ENCODE measurements at regions not wholly inside any gene's neighbourhood (a gene's known extent, or its start where the extent isn't known, plus 50 kb on each side); places are given as distances from the start of the nearest gene placed in this dataset.

DNA sequence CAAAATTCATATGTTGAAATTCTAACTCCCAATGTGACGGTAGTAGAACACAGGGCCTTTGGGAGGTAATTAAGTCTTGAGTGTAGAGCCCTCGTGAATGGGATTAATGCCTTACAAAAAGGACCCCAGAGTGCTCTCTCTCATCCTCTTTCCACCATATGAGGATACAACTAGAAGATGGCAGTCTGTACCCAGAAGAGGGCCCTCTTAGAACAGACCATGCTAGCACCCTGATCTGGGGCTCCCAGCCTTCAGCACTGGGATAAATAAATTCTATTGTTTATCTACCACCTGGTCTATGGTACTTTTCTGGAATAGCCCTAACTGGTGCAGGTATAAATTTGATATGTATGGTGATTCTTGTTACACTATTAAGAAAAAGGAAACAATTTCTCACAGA is 332.3 kb downstream of the BRINP1 start:
- DNase-seq (ENCODE audit: extremely low read depth in 1 of 11, low read depth in 9 of 11, low spot score in 4 of 11): no peak

DNA sequence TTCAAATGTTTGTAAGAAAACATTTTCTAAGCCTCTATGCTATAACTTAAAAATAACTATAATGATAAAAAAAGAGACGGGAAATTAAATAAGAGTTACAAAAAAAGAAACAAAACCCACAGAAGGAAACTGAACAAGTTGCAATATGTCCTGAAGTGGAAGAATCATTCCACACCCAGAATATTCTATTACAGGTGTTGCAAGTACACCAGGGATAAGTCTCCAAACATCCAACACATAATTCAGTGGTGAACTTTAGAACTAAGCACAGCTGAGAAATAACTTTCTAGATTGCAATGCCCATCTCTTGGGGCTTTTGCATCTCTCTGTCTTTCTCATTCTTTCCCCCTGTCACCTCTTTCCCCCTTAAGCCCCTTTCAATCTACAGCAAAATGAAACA is 325.2 kb downstream of the BRINP1 start:
- no peak for DNase-seq (ENCODE audit: extremely low read depth in 1 of 11, low read depth in 9 of 11, low spot score in 4 of 11)

DNA sequence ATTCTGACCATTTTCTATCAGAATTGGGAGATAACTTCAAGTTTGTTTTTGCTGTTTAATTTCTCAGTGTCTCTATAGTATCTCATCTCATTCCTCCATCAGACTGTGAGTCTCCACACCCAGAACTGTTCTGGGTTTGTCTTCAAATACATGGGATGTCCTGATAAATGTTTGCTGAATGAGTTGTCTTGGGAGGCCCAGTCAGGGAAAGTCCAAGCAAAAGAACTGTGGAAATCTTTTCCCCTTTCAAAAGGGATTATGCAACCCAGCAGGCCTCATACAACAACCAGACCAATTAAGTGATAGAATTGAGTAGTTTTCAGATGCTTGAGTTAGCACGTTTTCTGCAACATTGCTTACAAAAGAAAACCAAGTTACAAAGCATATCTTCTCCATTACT is 324.4 kb downstream of the BRINP1 start:
- DNase-seq (ENCODE audit: extremely low read depth in 1 of 11, low read depth in 9 of 11, low spot score in 4 of 11): no peak

DNA sequence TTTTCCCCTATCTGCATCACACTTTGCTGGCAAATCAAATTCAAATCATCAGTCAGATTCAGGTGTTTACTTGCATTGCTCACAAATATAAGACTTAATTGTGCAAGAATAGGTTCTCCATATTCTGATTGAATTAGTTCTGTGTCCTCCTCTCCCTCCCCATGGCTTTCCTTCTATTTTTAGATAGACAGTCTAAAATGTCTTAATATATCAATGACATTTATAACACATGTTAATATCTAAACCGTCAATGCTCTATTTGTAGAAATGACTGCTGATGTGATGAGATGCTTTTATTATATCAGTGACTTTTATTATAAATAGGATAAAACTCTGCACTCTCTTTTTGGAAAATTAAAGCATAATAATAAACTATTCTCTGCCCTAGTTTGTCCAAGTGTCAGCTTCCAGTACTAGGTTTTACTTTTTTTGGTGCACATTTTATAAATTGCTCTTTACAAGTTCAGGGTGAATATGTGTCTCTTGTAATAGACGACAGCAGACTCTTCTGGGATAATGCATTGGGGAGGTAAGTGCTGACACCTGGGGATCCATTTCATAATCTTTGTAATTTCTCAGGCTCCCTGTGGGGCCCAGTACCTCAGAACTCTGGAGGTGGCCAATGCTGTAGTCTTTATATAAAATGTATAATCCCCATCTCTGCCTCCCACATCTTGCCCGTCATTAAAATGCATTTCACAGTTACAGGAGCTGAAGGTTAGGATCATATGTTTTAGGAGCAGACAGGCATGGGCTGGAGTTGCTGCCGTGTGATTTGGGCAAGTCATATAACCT is 321.5 kb downstream of the BRINP1 start:
- DNase-seq (ENCODE audit: extremely low read depth in 1 of 11, low read depth in 9 of 11, low spot score in 4 of 11): no peak

DNA sequence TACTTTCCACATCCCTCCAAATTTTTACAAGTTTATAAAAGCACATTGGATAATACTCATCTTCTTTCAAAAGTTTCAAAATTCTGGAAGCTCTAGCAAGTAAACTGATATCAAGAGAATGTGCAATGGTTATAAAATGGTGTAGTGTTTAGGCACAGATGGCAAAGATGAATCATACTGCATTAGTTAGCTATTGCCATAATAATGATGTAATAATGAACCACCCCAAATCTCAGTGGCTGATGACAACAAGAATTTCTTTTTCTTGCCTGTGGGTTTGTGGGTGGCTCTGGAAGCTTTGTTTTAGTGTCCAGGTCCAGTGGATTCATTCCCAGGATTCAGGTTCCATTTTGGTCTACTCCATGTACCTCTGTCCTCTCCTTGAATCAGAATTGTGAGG is 319.0 kb downstream of the BRINP1 start:
- no peak for DNase-seq (ENCODE audit: extremely low read depth in 1 of 11, low read depth in 9 of 11, low spot score in 4 of 11)

DNA sequence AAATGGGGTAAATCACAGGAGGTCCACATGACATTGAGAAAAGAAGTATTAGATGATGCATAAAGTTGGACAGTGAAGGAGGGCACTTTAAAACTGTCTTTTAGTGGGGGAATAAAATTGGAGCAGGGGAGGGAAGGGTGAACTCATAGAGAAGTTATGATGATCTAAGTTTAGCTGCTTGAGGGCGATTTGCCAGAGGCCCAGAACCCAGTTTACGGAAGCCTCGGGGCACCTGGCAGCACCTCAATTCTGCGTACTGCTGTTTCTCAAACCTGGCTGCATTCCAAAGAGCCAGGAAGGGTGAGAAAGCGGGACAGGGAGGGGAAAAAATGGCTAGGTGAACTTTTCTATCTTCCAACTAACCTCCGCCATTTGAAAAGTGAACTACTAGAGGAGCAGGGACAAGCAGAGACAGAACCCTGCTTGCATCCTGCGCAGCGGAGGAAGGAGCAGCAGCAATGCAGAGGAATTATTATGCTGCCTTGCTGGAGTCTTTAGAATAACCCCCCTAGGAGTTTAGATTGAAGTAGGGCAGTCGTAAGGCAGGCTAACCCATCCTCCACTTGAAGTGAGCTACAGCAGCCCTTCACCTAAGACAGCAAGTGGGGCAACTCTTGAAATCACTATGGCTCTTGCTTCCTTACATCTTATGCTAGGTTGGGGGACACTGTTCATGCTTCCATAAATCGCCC is 316.8 kb downstream of the BRINP1 start:
- no peak for DNase-seq (ENCODE audit: extremely low read depth in 1 of 11, low read depth in 9 of 11, low spot score in 4 of 11)

DNA sequence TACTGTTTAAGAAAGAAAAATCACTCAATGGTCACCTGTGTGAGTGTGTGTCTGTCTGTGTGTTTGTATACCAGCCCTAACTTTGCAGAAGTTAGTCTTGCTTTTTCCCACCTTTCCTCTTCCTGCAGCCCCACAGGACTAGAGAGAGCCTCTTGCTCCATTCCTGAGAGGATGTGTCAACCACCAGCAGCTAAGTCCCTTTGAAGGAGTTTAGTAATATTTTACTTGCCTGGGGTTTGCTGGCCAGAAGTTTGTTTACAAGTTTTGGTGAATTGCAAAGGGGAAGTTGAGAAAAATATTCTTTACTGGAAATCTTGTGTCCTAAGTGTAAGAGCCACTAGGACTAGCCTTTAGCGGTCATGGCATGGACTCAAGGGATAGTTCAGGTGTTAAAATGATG is 316.2 kb downstream of the BRINP1 start:
- no peak for DNase-seq (ENCODE audit: extremely low read depth in 1 of 11, low read depth in 9 of 11, low spot score in 4 of 11)

DNA sequence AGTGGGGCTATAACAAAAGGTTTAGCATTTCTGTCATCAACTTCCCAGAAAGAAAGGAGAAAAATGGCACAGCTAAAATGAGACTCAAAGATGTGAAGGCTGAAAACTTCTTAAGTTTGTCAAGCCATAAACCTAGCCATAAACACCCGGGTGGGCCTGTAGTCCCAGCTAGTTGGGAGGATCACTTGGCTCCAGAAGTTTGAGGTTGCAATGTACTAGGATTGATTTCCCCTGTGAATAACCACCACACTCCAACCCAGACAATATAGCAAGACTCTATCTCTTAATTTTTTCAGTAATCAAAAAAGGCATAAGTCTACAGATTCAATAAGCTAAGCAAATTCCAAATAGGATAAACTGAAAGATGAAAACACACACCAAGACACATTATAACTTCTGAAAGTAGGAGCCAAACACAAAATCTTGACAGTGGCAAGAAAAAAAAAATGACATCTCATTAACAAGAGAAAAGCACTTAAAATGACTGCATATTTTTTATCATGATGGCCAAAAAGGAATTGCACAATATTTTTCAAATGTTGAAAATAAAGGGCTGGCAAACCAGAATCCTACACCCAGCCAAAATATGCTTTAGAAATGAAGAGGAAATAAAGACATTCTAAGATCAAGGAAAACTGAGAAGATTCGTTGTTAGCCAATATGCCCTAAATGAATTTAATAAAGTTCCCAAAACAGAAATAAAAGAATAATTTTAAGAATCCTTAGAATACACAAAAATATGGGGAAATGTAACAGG is 308.4 kb downstream of the BRINP1 start:
- no peak for DNase-seq (ENCODE audit: extremely low read depth in 1 of 11, low read depth in 9 of 11, low spot score in 4 of 11)

DNA sequence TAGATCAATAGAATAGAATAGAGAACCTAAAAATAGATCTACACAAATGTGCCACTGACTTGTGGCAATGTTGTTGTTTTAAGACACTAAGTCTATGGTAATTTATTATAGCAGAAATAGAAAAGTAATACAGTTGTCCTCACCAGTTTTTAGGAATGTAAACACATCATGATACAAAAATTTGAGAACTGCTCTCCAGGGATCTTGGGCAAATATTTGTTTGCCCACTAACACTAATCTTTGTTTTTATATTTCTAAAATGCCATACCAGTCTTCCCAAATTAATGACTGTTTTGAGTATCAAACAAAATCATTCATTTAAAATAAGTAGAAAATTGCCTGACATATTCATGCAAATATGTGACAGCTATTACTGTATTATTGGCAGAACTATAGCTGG is 297.6 kb downstream of the BRINP1 start:
- no peak for DNase-seq (ENCODE audit: extremely low read depth in 1 of 11, low read depth in 9 of 11, low spot score in 4 of 11)

DNA sequence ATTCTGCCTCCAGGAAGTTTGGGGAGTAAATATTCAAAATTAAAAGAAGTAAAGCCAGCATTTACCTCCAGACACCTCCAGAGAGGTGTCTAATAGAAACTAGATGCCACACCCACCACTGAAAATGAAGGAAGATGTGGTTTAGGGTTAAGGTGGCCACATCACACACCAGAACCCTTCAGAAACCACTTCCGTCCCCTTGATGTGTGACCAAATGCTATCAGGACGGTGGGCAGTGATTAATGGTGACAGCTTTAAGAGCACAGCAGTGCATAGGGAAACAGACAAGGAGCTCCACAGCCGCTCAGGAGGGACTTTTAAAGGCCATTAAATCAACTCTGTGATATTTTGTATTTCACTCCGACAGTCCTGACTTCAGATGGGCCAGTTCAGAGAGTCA is 295.2 kb downstream of the BRINP1 start:
- DNase-seq (ENCODE audit: extremely low read depth in 1 of 11, low read depth in 9 of 11, low spot score in 4 of 11): peak in 2 of 11 donors; percentile 2 to 9

DNA sequence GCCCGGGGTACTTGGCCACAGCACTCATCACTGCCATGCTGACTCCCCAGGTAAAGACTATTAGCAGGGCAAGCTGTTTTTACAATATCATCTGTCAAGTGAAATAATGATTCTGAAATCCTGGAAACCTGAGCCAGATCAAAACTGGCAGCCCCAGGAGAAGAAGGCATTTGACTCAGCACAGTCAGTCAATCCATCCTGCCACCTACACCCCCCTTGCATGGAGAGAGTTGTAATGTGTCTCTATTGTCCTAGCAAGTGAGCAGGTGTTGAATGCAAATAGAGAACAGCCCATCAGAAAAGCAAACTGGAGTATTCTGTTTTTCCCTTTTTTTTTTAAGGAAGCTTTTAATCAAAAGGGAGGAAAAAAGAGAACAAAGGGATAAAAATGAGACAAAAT is 291.2 kb downstream of the BRINP1 start:
- DNase-seq (ENCODE audit: extremely low read depth in 1 of 11, low read depth in 9 of 11, low spot score in 4 of 11): no peak

DNA sequence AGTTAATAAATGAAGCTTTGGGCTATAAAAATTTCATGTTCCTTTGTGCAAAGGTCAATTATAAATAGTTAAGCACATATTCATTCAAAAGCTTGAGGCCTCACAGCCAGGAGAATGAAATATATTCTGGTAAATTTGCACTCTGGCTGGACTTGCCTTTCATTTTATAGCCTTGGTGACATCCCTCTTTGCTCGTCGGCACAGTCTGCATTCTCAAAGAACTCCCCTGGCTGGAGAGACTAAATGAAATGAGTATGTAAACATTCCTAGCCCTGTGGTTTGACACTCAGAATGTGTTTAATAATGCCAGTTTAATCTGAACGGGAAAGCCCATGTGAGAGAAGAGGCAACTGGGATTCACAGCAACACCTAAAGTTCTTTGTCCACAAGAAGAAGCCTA is 285.6 kb downstream of the BRINP1 start:
- no peak for DNase-seq (ENCODE audit: extremely low read depth in 1 of 11, low read depth in 9 of 11, low spot score in 4 of 11)

DNA sequence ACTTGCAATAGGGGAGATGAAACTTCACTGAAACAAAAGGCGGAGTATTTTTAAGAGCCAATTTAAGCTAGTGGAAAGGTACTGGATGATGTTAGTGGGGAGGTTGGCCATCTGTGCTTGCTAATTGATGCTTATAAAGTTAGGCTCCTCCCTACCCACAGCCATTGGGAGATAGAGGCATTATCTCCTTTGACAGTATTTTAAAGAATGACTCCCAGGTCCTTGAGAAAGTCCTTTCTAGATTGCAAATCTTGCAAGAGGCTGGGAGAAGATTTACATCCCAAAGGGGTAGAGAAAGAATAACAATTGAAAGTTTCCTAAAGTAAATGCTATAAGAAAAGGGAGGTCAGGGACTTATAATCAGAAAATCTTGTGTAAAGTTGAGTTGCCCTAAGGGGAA is 282.6 kb downstream of the BRINP1 start:
- no peak for DNase-seq (ENCODE audit: extremely low read depth in 1 of 11, low read depth in 9 of 11, low spot score in 4 of 11)

DNA sequence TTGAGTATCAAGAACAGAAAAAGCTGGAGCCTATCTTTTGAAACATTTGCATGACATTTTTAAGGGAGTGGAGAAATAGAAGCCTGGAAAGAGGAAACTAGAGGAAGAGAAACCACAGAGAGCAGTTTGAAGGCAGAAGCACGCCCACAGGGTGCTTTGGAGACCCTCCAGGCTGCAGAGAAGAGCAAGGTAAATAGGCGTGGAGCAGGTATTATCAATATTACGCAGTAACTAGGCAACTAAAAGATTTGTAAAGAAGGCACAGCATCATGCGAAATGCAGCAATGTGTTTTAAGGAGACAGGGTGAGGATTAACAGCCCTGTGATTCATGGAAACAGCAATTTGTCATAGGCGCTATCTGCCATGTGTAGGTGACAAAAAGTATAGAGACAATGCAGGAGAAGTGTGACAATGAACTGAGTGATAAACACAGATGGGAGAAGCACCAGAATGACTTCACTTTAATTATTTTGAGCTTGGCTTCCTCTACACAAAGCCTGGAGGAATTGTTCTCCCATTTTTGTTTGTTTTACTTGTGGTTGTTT is 281.2 kb downstream of the BRINP1 start:
- no peak for DNase-seq (ENCODE audit: extremely low read depth in 1 of 11, low read depth in 9 of 11, low spot score in 4 of 11)

DNA sequence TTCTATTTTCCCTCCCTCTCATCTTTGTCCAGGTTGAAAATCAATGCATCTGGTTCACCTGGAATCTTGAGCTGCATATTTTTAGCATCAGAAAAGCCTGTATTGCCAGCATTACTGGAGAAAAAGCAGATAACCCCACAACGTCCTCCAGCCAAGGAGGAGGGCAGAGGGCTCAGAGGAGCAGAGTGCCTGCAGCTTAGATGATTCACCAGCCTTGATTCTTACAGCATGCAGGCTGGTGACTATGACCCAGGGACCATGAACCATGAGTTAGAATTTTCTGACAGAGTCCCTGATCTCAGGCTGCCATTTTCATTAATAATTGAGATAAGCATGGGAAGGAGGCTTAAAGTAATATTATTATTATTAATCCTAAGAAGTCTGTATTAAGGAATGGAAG is 278.2 kb downstream of the BRINP1 start:
- no peak for DNase-seq (ENCODE audit: extremely low read depth in 1 of 11, low read depth in 9 of 11, low spot score in 4 of 11)

DNA sequence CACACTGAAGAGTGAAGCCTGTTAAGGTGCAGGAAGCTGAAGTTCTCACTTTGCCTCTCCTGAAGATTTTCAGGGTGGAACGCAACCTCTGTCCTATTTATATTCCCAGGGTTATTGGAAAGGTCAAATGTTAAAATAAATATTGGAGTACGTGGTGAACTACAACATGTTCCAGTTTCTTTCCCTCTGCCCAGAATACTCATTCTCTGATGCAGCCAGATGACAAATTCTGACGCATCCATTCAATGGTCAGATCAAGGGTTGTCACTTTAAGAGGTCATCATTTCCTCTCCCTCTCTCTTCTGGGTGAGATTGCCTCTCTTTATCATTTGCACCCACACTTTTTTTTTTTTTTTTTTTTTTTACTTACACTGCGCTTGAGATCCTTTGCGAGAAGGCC is 277.1 kb downstream of the BRINP1 start:
- no peak for DNase-seq (ENCODE audit: extremely low read depth in 1 of 11, low read depth in 9 of 11, low spot score in 4 of 11)

DNA sequence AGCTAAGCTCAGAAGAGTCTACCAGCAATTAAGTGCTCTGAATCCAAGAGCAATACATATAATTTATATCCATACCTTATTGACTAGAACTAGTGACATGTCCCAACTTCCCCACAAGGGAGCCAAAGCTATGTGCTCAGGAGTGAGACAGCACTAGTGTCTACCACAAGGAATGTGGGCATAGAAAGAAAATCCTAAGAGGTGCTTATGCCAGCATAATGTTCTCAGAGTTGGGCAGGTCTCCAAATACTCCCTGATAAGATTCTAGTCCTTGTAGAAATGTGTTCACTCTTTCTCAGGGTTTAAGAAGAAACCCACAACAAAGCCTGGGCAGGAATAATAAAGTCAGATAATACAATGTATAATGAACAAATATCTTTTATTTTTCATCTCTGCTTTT is 275.1 kb downstream of the BRINP1 start:
- DNase-seq (ENCODE audit: extremely low read depth in 1 of 11, low read depth in 9 of 11, low spot score in 4 of 11): no peak

DNA sequence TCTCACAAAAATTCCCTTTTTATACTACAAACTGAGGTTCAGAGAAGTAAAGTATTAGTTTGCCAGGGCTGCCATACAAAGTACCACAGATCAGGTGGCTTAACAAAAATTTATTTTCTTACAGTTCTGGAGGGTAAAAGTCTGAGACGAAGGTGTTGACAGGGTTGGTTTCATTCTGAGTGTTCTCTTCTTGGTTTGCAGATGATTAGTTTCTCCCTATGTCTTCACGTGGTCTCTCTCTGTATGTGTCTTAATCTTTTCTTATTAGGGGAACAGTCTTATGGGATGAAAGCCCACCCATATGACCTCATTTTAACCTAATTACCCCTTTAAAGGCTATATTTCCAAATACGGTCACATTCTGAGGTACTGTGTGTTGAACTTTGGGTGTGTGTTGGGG is 274.2 kb downstream of the BRINP1 start:
- DNase-seq (ENCODE audit: extremely low read depth in 1 of 11, low read depth in 9 of 11, low spot score in 4 of 11): no peak

DNA sequence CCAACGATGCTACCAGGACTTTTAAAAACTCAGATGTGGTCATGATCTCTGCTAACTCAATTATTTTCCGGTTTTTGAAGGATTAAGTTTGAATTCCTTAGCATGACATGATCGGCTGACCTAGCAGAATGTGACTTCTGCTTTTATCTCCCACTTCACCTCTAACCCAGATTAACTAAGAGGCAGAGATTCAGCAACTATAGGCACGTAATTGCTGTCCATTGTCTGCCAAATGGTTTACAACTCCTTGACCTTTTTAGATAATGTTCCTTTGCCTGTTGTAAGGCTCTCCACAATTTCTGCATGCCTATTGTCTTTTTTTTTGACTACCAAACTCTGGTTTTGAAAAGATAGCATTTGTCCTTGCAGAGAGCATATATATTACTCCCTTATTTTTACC is 268.2 kb downstream of the BRINP1 start:
- DNase-seq (ENCODE audit: extremely low read depth in 1 of 11, low read depth in 9 of 11, low spot score in 4 of 11): no peak

DNA sequence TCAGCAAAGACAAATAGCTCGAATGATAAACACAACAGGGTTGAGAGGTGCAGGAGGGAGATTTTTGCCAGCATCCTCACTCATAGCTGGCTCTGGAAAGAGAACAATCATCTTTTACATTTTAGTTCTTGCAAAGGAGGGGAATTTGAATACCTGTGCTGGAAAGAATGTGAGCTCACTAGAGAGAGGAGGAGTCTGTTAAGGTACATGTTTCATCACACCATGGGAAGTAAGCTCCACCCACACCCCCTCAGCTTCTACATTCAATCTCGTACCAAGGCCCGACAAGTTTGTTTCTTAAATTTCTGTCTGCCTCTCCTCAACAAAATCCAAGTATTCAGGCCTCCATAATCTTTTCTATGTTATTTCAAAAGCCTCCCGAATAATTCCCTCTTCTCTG is 254.6 kb downstream of the BRINP1 start:
- no peak for DNase-seq (ENCODE audit: extremely low read depth in 1 of 11, low read depth in 9 of 11, low spot score in 4 of 11)

Measured in renal cortex interstitium (tissue), 11 donors.